ENCODE measurements at regions not wholly inside any gene's neighbourhood (a gene's known extent, or its start where the extent isn't known, plus 50 kb on each side); places are given as distances from the start of the nearest gene placed in this dataset.

DNA sequence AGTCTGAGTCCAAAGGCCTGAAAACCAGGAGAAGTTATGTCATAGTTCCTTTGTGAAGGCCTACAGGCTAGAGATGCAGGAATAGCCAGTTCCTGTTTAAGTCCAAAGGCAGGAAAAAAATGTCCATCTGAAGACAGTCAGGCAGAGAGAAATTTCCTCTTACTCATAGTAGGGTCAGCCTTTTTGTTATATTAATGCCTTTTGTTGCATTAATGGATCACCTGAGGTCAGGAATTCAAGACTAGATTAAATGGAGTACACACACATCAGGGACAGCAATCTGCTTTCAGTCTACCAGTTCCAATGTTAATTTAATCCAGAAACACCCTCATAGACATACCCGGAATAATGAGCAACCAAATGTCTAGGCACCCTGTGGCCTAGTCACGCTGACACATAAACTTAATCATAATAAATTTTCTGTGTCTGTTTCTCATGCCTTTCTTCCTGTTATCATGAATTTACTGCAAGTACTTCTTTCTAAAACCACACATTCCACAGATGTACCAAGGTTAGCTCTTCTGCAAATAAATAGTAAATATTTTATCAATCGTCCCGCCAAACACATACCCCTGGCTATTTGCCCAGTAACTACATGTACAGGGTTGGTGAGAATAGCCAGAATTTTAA is 703.9 kb downstream of the EFNA5 start:
- TF ChIP-seq, protein P1, sequence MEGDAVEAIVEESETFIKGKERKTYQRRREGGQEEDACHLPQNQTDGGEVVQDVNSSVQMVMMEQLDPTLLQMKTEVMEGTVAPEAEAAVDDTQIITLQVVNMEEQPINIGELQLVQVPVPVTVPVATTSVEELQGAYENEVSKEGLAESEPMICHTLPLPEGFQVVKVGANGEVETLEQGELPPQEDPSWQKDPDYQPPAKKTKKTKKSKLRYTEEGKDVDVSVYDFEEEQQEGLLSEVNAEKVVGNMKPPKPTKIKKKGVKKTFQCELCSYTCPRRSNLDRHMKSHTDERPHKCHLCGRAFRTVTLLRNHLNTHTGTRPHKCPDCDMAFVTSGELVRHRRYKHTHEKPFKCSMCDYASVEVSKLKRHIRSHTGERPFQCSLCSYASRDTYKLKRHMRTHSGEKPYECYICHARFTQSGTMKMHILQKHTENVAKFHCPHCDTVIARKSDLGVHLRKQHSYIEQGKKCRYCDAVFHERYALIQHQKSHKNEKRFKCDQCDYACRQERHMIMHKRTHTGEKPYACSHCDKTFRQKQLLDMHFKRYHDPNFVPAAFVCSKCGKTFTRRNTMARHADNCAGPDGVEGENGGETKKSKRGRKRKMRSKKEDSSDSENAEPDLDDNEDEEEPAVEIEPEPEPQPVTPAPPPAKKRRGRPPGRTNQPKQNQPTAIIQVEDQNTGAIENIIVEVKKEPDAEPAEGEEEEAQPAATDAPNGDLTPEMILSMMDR (IDR thresholded peaks at IDR 0.05 in 4 of 5, conservative IDR thresholded peaks at IDR 0.05 in 1 of 5): no peak
- no peak for TF ChIP-seq POLR2A (IDR thresholded peaks at IDR 0.05)
